Ovary (tissue), 3 donors: ENCODE measurements at regions not wholly inside any gene's neighbourhood (a gene's known extent, or its start where the extent isn't known, plus 50 kb on each side); places are given as distances from the start of the nearest gene placed in this dataset.

Experiments
- CTCF ChIP-seq, 3 donors: fragments of 450-650 bp in 2 of 3; fragments of 200-600 bp in 1 of 3; IDR thresholded peaks; one replicate each; pipeline versions ENCODE4 v1.5.1 to v1.8.0; 2016 to 2022; ENCODE audit warnings: antibody characterized with exemption in 3 of 3, mild to moderate bottlenecking in 1 of 3
- EP300 ChIP-seq: sonication (generic); formaldehyde crosslinking; IDR thresholded peaks from one replicate; pipeline ENCODE4 v1.6.1; 2017; ENCODE audit warnings: antibody characterized with exemption
- POLR2A ChIP-seq: fragments of 450-650 bp; IDR thresholded peaks from one replicate; pipeline ENCODE4 v1.6.1; 2017; ENCODE audit warnings: antibody characterized with exemption, mild to moderate bottlenecking, moderate library complexity
- donor health status: DM: no; HTN: no; CAD: no.

GRCh38 chr3:22288756-22289155 lies 537.7 kb upstream of the ZNF385D start:
- TF ChIP-seq EP300, result no peak
- no peak for TF ChIP-seq CTCF (IDR thresholded peaks at IDR 0.05)
- no peak for TF ChIP-seq POLR2A
